ENCODE measurements at regions not wholly inside any gene's neighbourhood (a gene's known extent, or its start where the extent isn't known, plus 50 kb on each side); places are given as distances from the start of the nearest gene placed in this dataset.

- DNase-seq, result no peak
- intact Hi-C loops (cut with micrococcal nuclease; ENCODE audit: unreplicated experiment), result no loop called here
- Histone ChIP-seq H4K20me1 (ENCODE audit: insufficient read depth) (no peaks in the 10 kb centered on the region), H3K79me2 (ENCODE audit: low read depth) (no peaks in the 10 kb centered on the region), H3K9me3 (ENCODE audit: insufficient read depth, low read depth) (no peaks in the 10 kb centered on the region), H3K36me3 (ENCODE audit: low read depth) (no peaks in the 10 kb centered on the region), H3K9me2 (ENCODE audit: insufficient read depth) (no peaks in the 10 kb centered on the region), H3K4me2 (no peak overlapping the region), H3K27me3 (ENCODE audit: insufficient read depth, low read depth) (peaks cover 89% of the 10 kb centered on the region), H3K4me1 (replicated peaks; ENCODE audit: insufficient read depth) (no peaks in the 10 kb centered on the region), H3K27ac (no peak overlapping the region), H3K4me3 (no peak overlapping the region), H2AFZ (no peak overlapping the region), H3F3A (ENCODE audit: insufficient read depth, low read depth) (no peaks in the 10 kb centered on the region)
- BruUV-seq (replicated peaks), result no TSS peak
- no peak for TF ChIP-seq EZH2 (IDR thresholded peaks at IDR 0.05; ENCODE audit: low read depth)
- TF ChIP-seq CTCF (conservative IDR thresholded peaks at IDR 0.05), result no peak
- CTCF ChIA-PET, result no interaction called here
- POLR2A ChIA-PET (ENCODE audit: unreplicated experiment), result no interaction called here
Observed at GRCh38 chr14:76666746-76667145, 94.5 kb upstream of the VASH1 start.

GRCh38 chr14:76669770-76670169 is 91.5 kb upstream of the VASH1 start:
- DNase-seq, result no peak
- Histone ChIP-seq H3F3A (ENCODE audit: insufficient read depth, low read depth) (no peaks in the 10 kb centered on the region), H3K4me1 (replicated peaks; ENCODE audit: insufficient read depth) (no peaks in the 10 kb centered on the region), H3K9me2 (ENCODE audit: insufficient read depth) (no peaks in the 10 kb centered on the region), H3K4me3 (no peak overlapping the region), H3K9me3 (ENCODE audit: insufficient read depth, low read depth) (no peaks in the 10 kb centered on the region), H3K27ac (no peak overlapping the region), H2AFZ (no peak overlapping the region), H3K79me2 (ENCODE audit: low read depth) (no peaks in the 10 kb centered on the region), H4K20me1 (ENCODE audit: insufficient read depth) (no peaks in the 10 kb centered on the region), H3K36me3 (ENCODE audit: low read depth) (no peaks in the 10 kb centered on the region), H3K27me3 (ENCODE audit: insufficient read depth, low read depth) (peaks cover 91% of the 10 kb centered on the region), H3K4me2 (no peak overlapping the region)
- CTCF ChIA-PET, result no interaction called here
- POLR2A ChIA-PET (ENCODE audit: unreplicated experiment), result no interaction called here
- TF ChIP-seq EZH2 (IDR thresholded peaks at IDR 0.05; ENCODE audit: low read depth) (no peak), CTCF (conservative IDR thresholded peaks at IDR 0.05) (no peak)
- intact Hi-C loops (cut with micrococcal nuclease; ENCODE audit: unreplicated experiment), result no loop called here
- BruUV-seq (replicated peaks), result no TSS peak

- CTCF ChIA-PET, result interaction anchor here (0.7 kb wide), 1 partner anchor 1095 kb away, joined by 4 read pairs; no protein-coding TSS in a partner anchor
Observed at GRCh38 chr14:76672123-76672522, 89.1 kb upstream of the VASH1 start.

GRCh38 chr14:76673261-76673660 is 88.0 kb upstream of the VASH1 start:
- CTCF ChIA-PET, result no interaction called here
- H3F3A ChIP-seq (ENCODE audit: insufficient read depth, low read depth), result no peaks in the 10 kb centered on the region
- no peak overlapping the region for H3K4me3 ChIP-seq
- intact Hi-C loops (cut with micrococcal nuclease; ENCODE audit: unreplicated experiment), result no loop called here
- no peaks in the 10 kb centered on the region for H4K20me1 ChIP-seq (ENCODE audit: insufficient read depth)
- H3K27ac ChIP-seq, result no peak overlapping the region
- no TSS peak for BruUV-seq (replicated peaks)
- H3K4me1 ChIP-seq (replicated peaks; ENCODE audit: insufficient read depth), result no peaks in the 10 kb centered on the region
- POLR2A ChIA-PET (ENCODE audit: unreplicated experiment), result no interaction called here
- TF ChIP-seq CTCF (conservative IDR thresholded peaks at IDR 0.05) (no peak), EZH2 (IDR thresholded peaks at IDR 0.05; ENCODE audit: low read depth) (no peak)
- H3K27me3 ChIP-seq (ENCODE audit: insufficient read depth, low read depth), result peaks cover 91% of the 10 kb centered on the region
- no peak for DNase-seq
- H3K4me2 ChIP-seq, result no peak overlapping the region
- H2AFZ ChIP-seq, result no peak overlapping the region
- H3K36me3 ChIP-seq (ENCODE audit: low read depth), result no peaks in the 10 kb centered on the region
- H3K9me3 ChIP-seq (ENCODE audit: insufficient read depth, low read depth), result no peaks in the 10 kb centered on the region
- H3K9me2 ChIP-seq (ENCODE audit: insufficient read depth), result no peaks in the 10 kb centered on the region
- no peaks in the 10 kb centered on the region for H3K79me2 ChIP-seq (ENCODE audit: low read depth)

More at GRCh38 chr14:76672123-76672522, 89.1 kb upstream of the VASH1 start:
- intact Hi-C loops (cut with micrococcal nuclease; ENCODE audit: unreplicated experiment), result no loop called here
- no peak for TF ChIP-seq EZH2 (IDR thresholded peaks at IDR 0.05; ENCODE audit: low read depth)
- Histone ChIP-seq H2AFZ (no peak overlapping the region; the same call in 1 of the 2 replicates), H4K20me1 (ENCODE audit: insufficient read depth) (no peaks in the 10 kb centered on the region), H3K4me3 (no peak overlapping the region), H3K9me3 (ENCODE audit: insufficient read depth, low read depth) (no peaks in the 10 kb centered on the region), H3K4me1 (replicated peaks; ENCODE audit: insufficient read depth) (no peaks in the 10 kb centered on the region), H3K4me2 (no peak overlapping the region), H3K27ac (no peak overlapping the region), H3K9me2 (ENCODE audit: insufficient read depth) (no peaks in the 10 kb centered on the region), H3K79me2 (ENCODE audit: low read depth) (no peaks in the 10 kb centered on the region), H3K27me3 (ENCODE audit: insufficient read depth, low read depth) (peaks cover 92% of the 10 kb centered on the region), H3F3A (ENCODE audit: insufficient read depth, low read depth) (no peaks in the 10 kb centered on the region), H3K36me3 (ENCODE audit: low read depth) (no peaks in the 10 kb centered on the region)
- no peak for DNase-seq
- POLR2A ChIA-PET (ENCODE audit: unreplicated experiment), result no interaction called here
- no TSS peak for BruUV-seq (replicated peaks)

All from PC-9 (cell line).